Neuronal stem cell (in vitro differentiated cells): ENCODE measurements at regions not wholly inside any gene's neighbourhood (a gene's known extent, or its start where the extent isn't known, plus 50 kb on each side); places are given as distances from the start of the nearest gene placed in this dataset.
A peak's percentile ranks its signal among the peaks of the same experiment; 100 is the strongest.

Experiments
- DNase-seq: peaks from one replicate; pipeline ENCODE4 v3.0.0-alpha.2; 2013; ENCODE audit warnings: low spot score
- H2AFZ ChIP-seq: one replicate; pipeline ENCODE4 v1.6.1; 2013; ENCODE audit warnings: mild to moderate bottlenecking, low read length, inconsistent platforms
- H2AK5ac ChIP-seq: 2 replicates; pipeline ENCODE4 v1.6.1; 2013; ENCODE audit warnings: low read depth, mild to moderate bottlenecking, inconsistent platforms, low read length, moderate library complexity, mixed read lengths
- H2BK120ac ChIP-seq: 2 replicates; pipeline ENCODE4 v1.6.1; 2013; ENCODE audit warnings: low read depth, mild to moderate bottlenecking, inconsistent platforms, low read length, moderate library complexity, mixed read lengths
- H2BK12ac ChIP-seq: one replicate; pipeline ENCODE4 v1.6.1; 2013; ENCODE audit warnings: low read length, inconsistent platforms
- H2BK15ac ChIP-seq: 2 replicates; pipeline ENCODE4 v1.6.1; 2013; ENCODE audit warnings: mild to moderate bottlenecking, low read length, inconsistent platforms, mixed read lengths
- H2BK5ac ChIP-seq: one replicate; pipeline ENCODE4 v1.6.1; 2013; ENCODE audit warnings: inconsistent platforms, mild to moderate bottlenecking, low read length, moderate library complexity
- H3K14ac ChIP-seq: one replicate; pipeline ENCODE4 v1.6.1; 2013; ENCODE audit warnings: low read length, inconsistent platforms
- H3K18ac ChIP-seq: 2 replicates; pipeline ENCODE4 v1.6.1; 2013; ENCODE audit warnings: low read length, inconsistent platforms
- H3K23ac ChIP-seq: 2 replicates; pipeline ENCODE4 v1.6.1; 2013; ENCODE audit warnings: low read depth, mild to moderate bottlenecking, mixed read lengths, low read length, inconsistent platforms; ENCODE audit not compliant: poor library complexity
- H3K27ac ChIP-seq: replicated peaks from 3 replicates; pipeline ENCODE4 v1.5.1; 2013; ENCODE audit warnings: low read length, inconsistent platforms
- H3K27me3 ChIP-seq, 3 experiments: 2 replicates each; pipeline ENCODE4 v1.6.1; 2013; ENCODE audit warnings: low read length in 3 of 3, mild to moderate bottlenecking in 2 of 3, inconsistent platforms in 1 of 3, low read depth in 1 of 3, mixed read lengths in 1 of 3, moderate library complexity in 1 of 3; ENCODE audit not compliant: control insufficient read depth in 3 of 3, insufficient read depth in 3 of 3
- H3K36me3 ChIP-seq, 2 donors: replicated peaks in 1 of 2; 2 replicates each; pipeline ENCODE4 v1.6.1; 2013; ENCODE audit warnings: low read length in 2 of 2; ENCODE audit not compliant: control insufficient read depth in 2 of 2, insufficient read depth in 2 of 2
- H3K4ac ChIP-seq: 2 replicates; pipeline ENCODE4 v1.6.1; 2013; ENCODE audit warnings: inconsistent platforms, mild to moderate bottlenecking, low read length, moderate library complexity
- H3K4me1 ChIP-seq, 2 donors: 1 replicate in 1 of 2; 2 replicates in 1 of 2; pipeline ENCODE4 v1.6.1; 2013; ENCODE audit warnings: low read length in 2 of 2, low read depth in 1 of 2; ENCODE audit not compliant: control insufficient read depth in 2 of 2, insufficient read depth in 1 of 2
- H3K4me2 ChIP-seq: one replicate; pipeline ENCODE4 v1.6.1; 2013; ENCODE audit warnings: mild to moderate bottlenecking, low read length, inconsistent platforms; ENCODE audit not compliant: insufficient read depth, poor library complexity, severe bottlenecking
- H3K4me3 ChIP-seq, 2 donors: 2 replicates each; pipeline ENCODE4 v1.5.1; 2013; ENCODE audit warnings: low read length in 2 of 2, mild to moderate bottlenecking in 2 of 2, inconsistent platforms in 1 of 2, moderate library complexity in 1 of 2
- H3K79me1 ChIP-seq: one replicate; pipeline ENCODE4 v1.6.1; 2013; ENCODE audit warnings: low read depth, mild to moderate bottlenecking, inconsistent platforms, low read length, moderate library complexity
- H3K9ac ChIP-seq: one replicate; pipeline ENCODE4 v1.6.1; 2013; ENCODE audit warnings: mild to moderate bottlenecking, low read depth, low read length, inconsistent platforms; ENCODE audit not compliant: poor library complexity
- H3K9me3 ChIP-seq, 2 donors: replicated peaks in 1 of 2; 2 replicates each; pipeline versions ENCODE3 to v1.6.1; 2013; ENCODE audit warnings: low read length in 2 of 2, mild to moderate bottlenecking in 2 of 2, inconsistent platforms in 1 of 2, low read depth in 1 of 2, mixed read lengths in 1 of 2, moderate library complexity in 1 of 2; ENCODE audit not compliant: control insufficient read depth in 2 of 2, insufficient read depth in 1 of 2
- H4K8ac ChIP-seq: one replicate; pipeline ENCODE4 v1.6.1; 2013; ENCODE audit warnings: low read depth, mild to moderate bottlenecking, inconsistent platforms, low read length, moderate library complexity
- H4K91ac ChIP-seq: one replicate; pipeline ENCODE4 v1.6.1; 2013; ENCODE audit warnings: low read length, low read depth, mild to moderate bottlenecking, inconsistent platforms; ENCODE audit not compliant: poor library complexity
- WGBS, 2 donors: extraction: QIAGEN DNeasy Blood & Tissue Kit; methylation state at CpG; one replicate each; pipeline ENCODE4 v1.1.7; 2013; ENCODE audit warnings: missing lambda C conversion rate in 2 of 2, mixed read lengths in 1 of 2; ENCODE audit not compliant: insufficient read length in 2 of 2, insufficient replicate concordance in 1 of 2; ENCODE audit errors: extremely low coverage in 2 of 2; 5-methylcytosine and 5-hydroxymethylcytosine counted together

- WGBS, 2 donors = no CpG with 5 or more reads among the region's 39 CpGs
- no peak overlapping the region for H3K23ac ChIP-seq
- no peaks in the 10 kb centered on the region for H3K4me1 ChIP-seq
These were observed 191.8 kb downstream of the FTCDNL1 start for GRCh38 chr2:199659207-199659606.

GRCh38 chr2:199646439-199646838, 188.7 kb upstream of the SATB2 start:
- Histone ChIP-seq H3K27me3 (no peaks in the 10 kb centered on the region), H2BK5ac (no peak overlapping the region), H3K4me1 (no peaks in the 10 kb centered on the region), H3K36me3 (no peaks in the 10 kb centered on the region), H2BK12ac (no peak overlapping the region), H2AFZ (no peak overlapping the region), H3K14ac (no peak overlapping the region), H3K9me3 (no peaks in the 10 kb centered on the region), H3K4ac (no peak overlapping the region), H4K91ac (no peak overlapping the region), H3K79me1 (no peaks in the 10 kb centered on the region), H3K9ac (no peak overlapping the region), H2BK120ac (no peak overlapping the region), H3K4me3 (no peak overlapping the region), H2BK15ac (no peak overlapping the region), H3K4me2 (no peak overlapping the region), H3K23ac (no peak overlapping the region), H2AK5ac (no peak overlapping the region), H3K18ac (no peak overlapping the region), H4K8ac (no peak overlapping the region), H3K27ac (no peak overlapping the region)
- WGBS, 2 donors = no CpG with 5 or more reads among the region's 2 CpGs
- DNase-seq = no peak

More at GRCh38 chr2:199659207-199659606, 191.8 kb downstream of the FTCDNL1 start:
- Histone ChIP-seq H2AK5ac (no peak overlapping the region), H3K27me3 (peaks cover 0 to 3% (median 0%) of the 10 kb centered on the region in 3 experiments), H3K79me1 (no peaks in the 10 kb centered on the region), H3K14ac (no peak overlapping the region), H3K4me3 (peak overlapping the region in 1 of 2 donors; percentile 15), H3K4ac (no peak overlapping the region), H3K18ac (no peak overlapping the region), H3K4me2 (peak overlapping the region; percentile 41), H3K9me3 (no peaks in the 10 kb centered on the region), H4K91ac (no peak overlapping the region), H2AFZ (peak overlapping the region; percentile 82), H3K27ac (no peak overlapping the region), H2BK5ac (no peak overlapping the region), H4K8ac (no peak overlapping the region), H2BK15ac (no peak overlapping the region), H2BK120ac (no peak overlapping the region), H3K36me3 (no peaks in the 10 kb centered on the region), H2BK12ac (no peak overlapping the region), H3K9ac (no peak overlapping the region)
- peak; percentile 48 for DNase-seq

- no peak overlapping the region for H2AK5ac ChIP-seq
- H3K4ac ChIP-seq = no peak overlapping the region
- no peak overlapping the region for H3K27ac ChIP-seq
- H3K9me3 ChIP-seq = no peaks in the 10 kb centered on the region
- H2BK120ac ChIP-seq = no peak overlapping the region
- no peak overlapping the region for H2BK5ac ChIP-seq
- no peaks in the 10 kb centered on the region for H3K4me1 ChIP-seq
- H3K36me3 ChIP-seq = no peaks in the 10 kb centered on the region
- H2BK12ac ChIP-seq = no peak overlapping the region
- H3K23ac ChIP-seq = no peak overlapping the region
- H4K91ac ChIP-seq = no peak overlapping the region
- H3K4me3 ChIP-seq = no peak overlapping the region
- no peak overlapping the region for H3K4me2 ChIP-seq
- no peak overlapping the region for H2AFZ ChIP-seq
- no peak overlapping the region for H3K14ac ChIP-seq
- no peak for DNase-seq
- no peak overlapping the region for H3K9ac ChIP-seq
- no peaks in the 10 kb centered on the region for H3K27me3 ChIP-seq
- H4K8ac ChIP-seq = no peak overlapping the region
- H3K18ac ChIP-seq = no peak overlapping the region
- H2BK15ac ChIP-seq = no peak overlapping the region
- no CpG with 5 or more reads among the region's 4 CpGs for WGBS, 2 donors
- H3K79me1 ChIP-seq = no peaks in the 10 kb centered on the region
These were observed 173.4 kb upstream of the SATB2 start for GRCh38 chr2:199631129-199631528.

GRCh38 chr2:199629301-199629700, 171.6 kb upstream of the SATB2 start:
- Histone ChIP-seq H3K18ac (no peak overlapping the region), H3K9ac (no peak overlapping the region)

More at GRCh38 chr2:199629301-199629700, 171.6 kb upstream of the SATB2 start:
- no peaks in the 10 kb centered on the region for H3K27me3 ChIP-seq
- H3K4ac ChIP-seq = no peak overlapping the region
- no peaks in the 10 kb centered on the region for H3K4me1 ChIP-seq
- H3K36me3 ChIP-seq = no peaks in the 10 kb centered on the region
- H4K91ac ChIP-seq = no peak overlapping the region
- H3K4me2 ChIP-seq = no peak overlapping the region
- H2BK5ac ChIP-seq = no peak overlapping the region
- H4K8ac ChIP-seq = no peak overlapping the region
- no peak overlapping the region for H3K4me3 ChIP-seq
- H2BK12ac ChIP-seq = no peak overlapping the region
- H2AFZ ChIP-seq = no peak overlapping the region
- no peaks in the 10 kb centered on the region for H3K79me1 ChIP-seq
- no peaks in the 10 kb centered on the region for H3K9me3 ChIP-seq
- no peak overlapping the region for H3K14ac ChIP-seq
- no peak overlapping the region for H2AK5ac ChIP-seq
- no peak for DNase-seq
- H2BK120ac ChIP-seq = no peak overlapping the region
- H3K23ac ChIP-seq = no peak overlapping the region
- no peak overlapping the region for H2BK15ac ChIP-seq
- H3K27ac ChIP-seq = no peak overlapping the region
